K562 (cell line): ENCODE measurements at regions not wholly inside any gene's neighbourhood (a gene's known extent, or its start where the extent isn't known, plus 50 kb on each side); places are given as distances from the start of the nearest gene placed in this dataset.

ENCODE experiments used
- ATAC-seq: fragments of 200-7000 bp; cut with Tn5 transposase; 3 replicates; pipeline ENCODE4 v1.9.1; 2020; ENCODE audit warnings: moderate library complexity
- BruUV-seq: library from RNA; stranded (reverse); fragments of 400-500 nt; replicated peaks from 2 replicates; lab custom pipeline; 2021; lab: Mats Ljungman, UMichigan
- CTCF ChIA-PET: fragments of 300-600 bp; formaldehyde crosslinking; extraction: SDS; loops from one replicate; lab custom pipeline; 2021; ENCODE audit warnings: low intra/inter-chr PET ratio; lab: Yijun Ruan, JAX
- POLR2A ChIA-PET: fragments of 300-600, 350-650 bp; sonication (Branson Sonifier 250); formaldehyde crosslinking; extraction: SDS; loops from one replicate; lab custom pipeline; 2021; ENCODE audit warnings: antibody characterized with exemption, inconsistent platforms; lab: Yijun Ruan, JAX
- DNase-seq, 4 experiments: peaks; one replicate each; pipeline versions ENCODE4 v3.0.0 to v3.0.0-alpha.2; 2011 to 2018; ENCODE audit warnings: low spot score in 3 of 4, mixed read lengths in 3 of 4; ENCODE audit errors: extremely low read depth in 1 of 4
- FAIRE-seq: peaks from 2 replicates; lab custom pipeline; 2011; peaks lifted over from hg19 to GRCh38; lab: Jason Lieb, UNC
- H2AFZ ChIP-seq: 2 replicates; pipeline ENCODE4 v1.6.0; 2011; ENCODE audit warnings: low read depth, low read length, control low read depth, inconsistent platforms
- H3K27ac ChIP-seq: fragments of 200-600 bp; 3 replicates; pipeline ENCODE4 v1.8.0; 2011; ENCODE audit warnings: low read depth, mild to moderate bottlenecking, control low read depth, inconsistent platforms, low read length, moderate library complexity, mixed read lengths; ENCODE audit errors: extremely low read depth
- H3K27me3 ChIP-seq, 2 experiments: fragments of 300-600 bp in 1 of 2; 2 replicates in 1 of 2; 3 replicates in 1 of 2; pipeline versions ENCODE4 v1.6.0 to v1.8.0; 2011; ENCODE audit warnings: inconsistent platforms in 2 of 2, low read length in 2 of 2, mild to moderate bottlenecking in 1 of 2, mixed read lengths in 1 of 2, moderate library complexity in 1 of 2; ENCODE audit not compliant: control insufficient read depth in 2 of 2, insufficient read depth in 2 of 2
- H3K36me3 ChIP-seq: fragments of 300-600 bp; 3 replicates; pipeline ENCODE4 v1.8.0; 2011; ENCODE audit warnings: mild to moderate bottlenecking, low read length, inconsistent platforms; ENCODE audit not compliant: control insufficient read depth, insufficient read depth
- H3K4me1 ChIP-seq, 2 experiments: fragments of 200-600 bp in 1 of 2; replicated peaks in 1 of 2; 2 replicates in 1 of 2; 3 replicates in 1 of 2; pipeline versions ENCODE4 v1.5.1 to v1.8.0; 2011; ENCODE audit warnings: inconsistent platforms in 2 of 2, low read length in 2 of 2, mild to moderate bottlenecking in 1 of 2, mixed read lengths in 1 of 2, moderate library complexity in 1 of 2; ENCODE audit not compliant: control insufficient read depth in 2 of 2, insufficient read depth in 2 of 2
- H3K4me2 ChIP-seq: 2 replicates; pipeline ENCODE4 v1.6.1; 2011; ENCODE audit warnings: low read length, control low read depth, inconsistent platforms, mixed read lengths; ENCODE audit not compliant: insufficient read depth
- H3K4me3 ChIP-seq: fragments of 200-600 bp; sonication (generic), shearing (Covaris generic); 2 replicates; pipeline ENCODE4 v1.5.1; 2016; ENCODE audit warnings: control low read depth, inconsistent platforms
- H3K79me2 ChIP-seq: fragments of 200-600 bp; 3 replicates; pipeline ENCODE4 v1.8.0; 2011; ENCODE audit warnings: low read length, inconsistent platforms; ENCODE audit not compliant: control insufficient read depth, insufficient read depth
- H3K9ac ChIP-seq, 2 experiments: 2 replicates each; pipeline versions ENCODE4 v1.6.0 to v1.6.1; 2011; ENCODE audit warnings: low read depth in 2 of 2, low read length in 2 of 2, control low read depth in 1 of 2, inconsistent platforms in 1 of 2, mild to moderate bottlenecking in 1 of 2, mixed read lengths in 1 of 2; ENCODE audit not compliant: insufficient read depth in 1 of 2
- H3K9me1 ChIP-seq: one replicate; pipeline ENCODE4 v1.6.0; 2011; ENCODE audit warnings: inconsistent platforms, mild to moderate bottlenecking, low read length, moderate library complexity; ENCODE audit not compliant: control insufficient read depth, insufficient read depth
- H3K9me3 ChIP-seq: replicated peaks from 2 replicates; pipeline ENCODE4 v1.5.1; 2011; ENCODE audit warnings: low read depth, low read length, inconsistent platforms; ENCODE audit not compliant: control insufficient read depth, insufficient read depth
- H4K20me1 ChIP-seq: replicated peaks from 2 replicates; pipeline ENCODE4 v1.6.1; 2011; ENCODE audit warnings: low read length, inconsistent platforms, mixed read lengths; ENCODE audit not compliant: control insufficient read depth, insufficient read depth
- DACH1 ChIP-seq: fragments of 450-650 bp; IDR thresholded peaks from 2 replicates; pipeline ENCODE4 v1.6.1; 2018; ENCODE audit not compliant: partially characterized antibody
- ZFP36 ChIP-seq: fragments of 150-350 bp; IDR thresholded peaks from 2 replicates; pipeline ENCODE4 v1.6.1; 2018; ENCODE audit warnings: low read length, low read depth; ENCODE audit not compliant: partially characterized antibody
- ZSCAN32 ChIP-seq: fragments of 450-650 bp; formaldehyde crosslinking; IDR thresholded peaks from 2 replicates; pipeline ENCODE4 v1.4.0; 2020; ENCODE audit warnings: mild to moderate bottlenecking, moderate library complexity
- WGBS: fragments of 100-300 bp; shearing (Covaris generic); methylation state at CpG from one replicate; pipeline ENCODE4 v1.1.6; 2016; ENCODE audit warnings: low coverage, mixed read lengths; ENCODE audit not compliant: insufficient coverage; ENCODE audit errors: missing lambda C conversion rate; 5-methylcytosine and 5-hydroxymethylcytosine counted together
- in situ Hi-C: fragments of 300-500 bp; cut with MboI; formaldehyde crosslinking; loops from 4 replicates; pipeline ENCODE4 v1.15.0; 2018; ENCODE audit warnings: inconsistent platforms, mixed read lengths
- intact Hi-C: fragments of 100-400 bp; cut with micrococcal nuclease; formaldehyde crosslinking; loops from 2 replicates; pipeline ENCODE4 v1.14.2; 2022
- TF ChIP-seq, protein P1 (sequence below), 2 experiments: fragments of 450-650 bp in 1 of 2; sonication (generic) in 1 of 2; formaldehyde crosslinking; conservative IDR thresholded peaks; 2 replicates each; pipeline versions ENCODE4 v1.4.0 to v1.8.1; 2020 to 2022; ENCODE audit warnings: mild to moderate bottlenecking in 1 of 2, missing genetic modification reagents in 1 of 2
- TF ChIP-seq, protein P2 (sequence below): fragments of 450-650 bp; formaldehyde crosslinking; IDR thresholded peaks from 2 replicates; pipeline ENCODE4 v1.4.0; 2020; ENCODE audit warnings: mild to moderate bottlenecking
- TF ChIP-seq, protein P3 (sequence below), 2 experiments: IDR thresholded peaks; 2 replicates each; pipeline ENCODE4 v1.6.1; 2011; ENCODE audit warnings: borderline replicate concordance in 1 of 2, control low read depth in 1 of 2, low read depth in 1 of 2, low read length in 1 of 2, mild to moderate bottlenecking in 1 of 2, mixed read lengths in 1 of 2, moderate library complexity in 1 of 2; ENCODE audit not compliant: insufficient read depth in 1 of 2, insufficient read length in 1 of 2, poor library complexity in 1 of 2, severe bottlenecking in 1 of 2; ENCODE audit errors: extremely low read depth in 1 of 2
- TF ChIP-seq, protein P4 (sequence below), 2 experiments: fragments of 450-650 bp; formaldehyde crosslinking in 1 of 2; IDR thresholded peaks; 2 replicates each; pipeline versions ENCODE4 v1.4.0 to v1.6.1; 2014 to 2020; ENCODE audit warnings: mild to moderate bottlenecking in 2 of 2, borderline replicate concordance in 1 of 2, low read depth in 1 of 2

- no peak for TF ChIP-seq DACH1
- TF ChIP-seq, protein P1, sequence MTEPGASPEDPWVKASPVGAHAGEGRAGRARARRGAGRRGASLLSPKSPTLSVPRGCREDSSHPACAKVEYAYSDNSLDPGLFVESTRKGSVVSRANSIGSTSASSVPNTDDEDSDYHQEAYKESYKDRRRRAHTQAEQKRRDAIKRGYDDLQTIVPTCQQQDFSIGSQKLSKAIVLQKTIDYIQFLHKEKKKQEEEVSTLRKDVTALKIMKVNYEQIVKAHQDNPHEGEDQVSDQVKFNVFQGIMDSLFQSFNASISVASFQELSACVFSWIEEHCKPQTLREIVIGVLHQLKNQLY (CRISPR knock-in tag; conservative IDR thresholded peaks at IDR 0.05): no peak
- TF ChIP-seq ZSCAN32: no peak
- TF ChIP-seq, protein P2, sequence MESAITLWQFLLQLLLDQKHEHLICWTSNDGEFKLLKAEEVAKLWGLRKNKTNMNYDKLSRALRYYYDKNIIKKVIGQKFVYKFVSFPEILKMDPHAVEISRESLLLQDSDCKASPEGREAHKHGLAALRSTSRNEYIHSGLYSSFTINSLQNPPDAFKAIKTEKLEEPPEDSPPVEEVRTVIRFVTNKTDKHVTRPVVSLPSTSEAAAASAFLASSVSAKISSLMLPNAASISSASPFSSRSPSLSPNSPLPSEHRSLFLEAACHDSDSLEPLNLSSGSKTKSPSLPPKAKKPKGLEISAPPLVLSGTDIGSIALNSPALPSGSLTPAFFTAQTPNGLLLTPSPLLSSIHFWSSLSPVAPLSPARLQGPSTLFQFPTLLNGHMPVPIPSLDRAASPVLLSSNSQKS (CRISPR knock-in tag): no peak
- TF ChIP-seq ZFP36: no peak
- TF ChIP-seq, protein P3, sequence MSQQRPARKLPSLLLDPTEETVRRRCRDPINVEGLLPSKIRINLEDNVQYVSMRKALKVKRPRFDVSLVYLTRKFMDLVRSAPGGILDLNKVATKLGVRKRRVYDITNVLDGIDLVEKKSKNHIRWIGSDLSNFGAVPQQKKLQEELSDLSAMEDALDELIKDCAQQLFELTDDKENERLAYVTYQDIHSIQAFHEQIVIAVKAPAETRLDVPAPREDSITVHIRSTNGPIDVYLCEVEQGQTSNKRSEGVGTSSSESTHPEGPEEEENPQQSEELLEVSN (IDR thresholded peaks at IDR 0.05; ENCODE audit: borderline replicate concordance in 1 of 2, extremely low read depth in 1 of 2, insufficient read depth in 1 of 2, insufficient read length in 1 of 2, low read depth in 1 of 2, low read length in 1 of 2, poor library complexity in 1 of 2, severe bottlenecking in 1 of 2): no peak
- TF ChIP-seq, protein P4, sequence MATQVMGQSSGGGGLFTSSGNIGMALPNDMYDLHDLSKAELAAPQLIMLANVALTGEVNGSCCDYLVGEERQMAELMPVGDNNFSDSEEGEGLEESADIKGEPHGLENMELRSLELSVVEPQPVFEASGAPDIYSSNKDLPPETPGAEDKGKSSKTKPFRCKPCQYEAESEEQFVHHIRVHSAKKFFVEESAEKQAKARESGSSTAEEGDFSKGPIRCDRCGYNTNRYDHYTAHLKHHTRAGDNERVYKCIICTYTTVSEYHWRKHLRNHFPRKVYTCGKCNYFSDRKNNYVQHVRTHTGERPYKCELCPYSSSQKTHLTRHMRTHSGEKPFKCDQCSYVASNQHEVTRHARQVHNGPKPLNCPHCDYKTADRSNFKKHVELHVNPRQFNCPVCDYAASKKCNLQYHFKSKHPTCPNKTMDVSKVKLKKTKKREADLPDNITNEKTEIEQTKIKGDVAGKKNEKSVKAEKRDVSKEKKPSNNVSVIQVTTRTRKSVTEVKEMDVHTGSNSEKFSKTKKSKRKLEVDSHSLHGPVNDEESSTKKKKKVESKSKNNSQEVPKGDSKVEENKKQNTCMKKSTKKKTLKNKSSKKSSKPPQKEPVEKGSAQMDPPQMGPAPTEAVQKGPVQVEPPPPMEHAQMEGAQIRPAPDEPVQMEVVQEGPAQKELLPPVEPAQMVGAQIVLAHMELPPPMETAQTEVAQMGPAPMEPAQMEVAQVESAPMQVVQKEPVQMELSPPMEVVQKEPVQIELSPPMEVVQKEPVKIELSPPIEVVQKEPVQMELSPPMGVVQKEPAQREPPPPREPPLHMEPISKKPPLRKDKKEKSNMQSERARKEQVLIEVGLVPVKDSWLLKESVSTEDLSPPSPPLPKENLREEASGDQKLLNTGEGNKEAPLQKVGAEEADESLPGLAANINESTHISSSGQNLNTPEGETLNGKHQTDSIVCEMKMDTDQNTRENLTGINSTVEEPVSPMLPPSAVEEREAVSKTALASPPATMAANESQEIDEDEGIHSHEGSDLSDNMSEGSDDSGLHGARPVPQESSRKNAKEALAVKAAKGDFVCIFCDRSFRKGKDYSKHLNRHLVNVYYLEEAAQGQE (IDR thresholded peaks at IDR 0.05; ENCODE audit: borderline replicate concordance): no peak
- TF ChIP-seq, protein P4 (CRISPR knock-in tag; IDR thresholded peaks at IDR 0.05; ENCODE audit: low read depth): no peak
- H3K79me2 ChIP-seq: no peaks in the 10 kb centered on the region
- intact Hi-C loops (no loop called here), in situ Hi-C loops (no loop called here)
- ATAC-seq (no peak), DNase-seq (no peak), FAIRE-seq (no peak)
- H3K4me1 ChIP-seq: no peaks in the 10 kb centered on the region
- no peak overlapping the region for H3K27ac ChIP-seq
- no peak overlapping the region for H3K4me3 ChIP-seq
- 0% methylated on average over 5 of the region's 5 CpGs for WGBS
- no TSS peak for BruUV-seq
- ChIA-PET POLR2A (no interaction called here), CTCF (no interaction called here)
- H2AFZ ChIP-seq: no peak overlapping the region
- H3K36me3 ChIP-seq: no peaks in the 10 kb centered on the region
- H3K9ac ChIP-seq: no peak overlapping the region
- no peak overlapping the region for H3K4me2 ChIP-seq
- H4K20me1 ChIP-seq: no peaks in the 10 kb centered on the region
- H3K9me3 ChIP-seq: no peaks in the 10 kb centered on the region
- no peaks in the 10 kb centered on the region for H3K9me1 ChIP-seq
- H3K27me3 ChIP-seq: no peaks in the 10 kb centered on the region
Observed at GRCh38 chr6:9795880-9796279, 619.0 kb downstream of the TFAP2A start.
